ENCODE measurements at regions not wholly inside any gene's neighbourhood (a gene's known extent, or its start where the extent isn't known, plus 50 kb on each side); places are given as distances from the start of the nearest gene placed in this dataset.

DNA sequence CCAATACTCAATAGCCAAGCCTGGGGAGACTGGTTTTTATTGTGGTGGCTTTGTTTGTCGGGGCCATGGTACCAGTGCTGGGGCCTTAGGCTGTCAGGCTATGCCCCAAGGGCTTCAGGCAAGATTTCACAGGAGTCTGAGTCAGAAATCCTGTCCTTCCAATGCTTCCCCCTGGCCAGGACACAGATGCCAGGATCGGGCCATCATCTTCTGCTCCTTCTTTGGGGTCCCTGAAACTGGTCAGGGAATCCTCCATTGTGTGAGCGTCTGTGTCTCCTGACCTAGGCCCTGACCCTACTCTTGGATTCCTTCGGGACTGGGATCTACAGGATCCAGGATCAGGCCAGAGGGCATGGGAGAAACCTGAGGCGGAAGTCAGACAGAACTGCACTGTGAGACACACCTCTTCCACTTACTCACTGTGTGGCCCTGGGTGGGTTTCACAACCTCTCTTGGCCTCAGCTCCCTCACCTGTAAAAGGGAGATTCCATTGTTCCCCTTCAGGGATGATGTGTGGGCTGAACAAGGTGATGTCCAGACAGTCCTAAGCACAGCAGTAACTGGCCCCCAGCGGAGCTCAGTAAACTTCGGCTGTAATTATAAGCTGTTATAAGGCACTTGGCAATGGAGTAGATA, 292.7 kb downstream of the UACA start:
- TF ChIP-seq, protein P1, sequence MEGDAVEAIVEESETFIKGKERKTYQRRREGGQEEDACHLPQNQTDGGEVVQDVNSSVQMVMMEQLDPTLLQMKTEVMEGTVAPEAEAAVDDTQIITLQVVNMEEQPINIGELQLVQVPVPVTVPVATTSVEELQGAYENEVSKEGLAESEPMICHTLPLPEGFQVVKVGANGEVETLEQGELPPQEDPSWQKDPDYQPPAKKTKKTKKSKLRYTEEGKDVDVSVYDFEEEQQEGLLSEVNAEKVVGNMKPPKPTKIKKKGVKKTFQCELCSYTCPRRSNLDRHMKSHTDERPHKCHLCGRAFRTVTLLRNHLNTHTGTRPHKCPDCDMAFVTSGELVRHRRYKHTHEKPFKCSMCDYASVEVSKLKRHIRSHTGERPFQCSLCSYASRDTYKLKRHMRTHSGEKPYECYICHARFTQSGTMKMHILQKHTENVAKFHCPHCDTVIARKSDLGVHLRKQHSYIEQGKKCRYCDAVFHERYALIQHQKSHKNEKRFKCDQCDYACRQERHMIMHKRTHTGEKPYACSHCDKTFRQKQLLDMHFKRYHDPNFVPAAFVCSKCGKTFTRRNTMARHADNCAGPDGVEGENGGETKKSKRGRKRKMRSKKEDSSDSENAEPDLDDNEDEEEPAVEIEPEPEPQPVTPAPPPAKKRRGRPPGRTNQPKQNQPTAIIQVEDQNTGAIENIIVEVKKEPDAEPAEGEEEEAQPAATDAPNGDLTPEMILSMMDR (IDR thresholded peaks at IDR 0.05; ENCODE audit: low read depth, low read length), result no peak
- TF ChIP-seq POLR2A (IDR thresholded peaks at IDR 0.05; ENCODE audit: extremely low read depth, insufficient read length), result no peak
